ENCODE measurements at regions not wholly inside any gene's neighbourhood (a gene's known extent, or its start where the extent isn't known, plus 50 kb on each side); places are given as distances from the start of the nearest gene placed in this dataset.
"Not testable (repeated sequence)": the region's sequence is repeated elsewhere in the genome, so short reads cannot be mapped to it uniquely, and the experiment has no call there.

DNA sequence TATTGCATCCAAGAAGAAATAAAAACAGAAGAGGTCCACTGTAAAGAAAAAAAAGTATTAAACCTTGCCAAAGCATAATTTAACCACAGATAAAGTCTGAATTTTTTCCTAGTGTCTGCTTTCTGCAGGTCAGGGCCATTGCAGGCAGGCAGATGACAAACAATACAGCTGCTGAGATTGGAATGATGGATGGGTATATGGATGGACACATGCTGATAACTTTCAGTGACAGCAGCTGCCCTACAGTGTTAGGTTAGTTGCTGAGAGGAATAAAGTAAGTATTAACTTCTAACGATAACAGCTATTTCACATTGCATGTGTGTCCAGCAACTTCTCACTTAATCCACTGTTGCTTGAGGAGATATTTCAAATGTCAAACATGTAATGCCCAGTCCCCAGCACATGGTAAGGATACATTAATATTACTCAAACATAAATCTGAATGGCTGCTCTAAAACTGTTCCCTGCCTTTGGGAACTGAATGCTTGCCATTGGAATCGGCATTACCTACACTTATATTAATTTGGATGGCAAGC is 515.3 kb downstream of the RMST start:
- no peak for DNase-seq (ENCODE audit: low read depth in 1 of 2, low spot score in 1 of 2)

DNA sequence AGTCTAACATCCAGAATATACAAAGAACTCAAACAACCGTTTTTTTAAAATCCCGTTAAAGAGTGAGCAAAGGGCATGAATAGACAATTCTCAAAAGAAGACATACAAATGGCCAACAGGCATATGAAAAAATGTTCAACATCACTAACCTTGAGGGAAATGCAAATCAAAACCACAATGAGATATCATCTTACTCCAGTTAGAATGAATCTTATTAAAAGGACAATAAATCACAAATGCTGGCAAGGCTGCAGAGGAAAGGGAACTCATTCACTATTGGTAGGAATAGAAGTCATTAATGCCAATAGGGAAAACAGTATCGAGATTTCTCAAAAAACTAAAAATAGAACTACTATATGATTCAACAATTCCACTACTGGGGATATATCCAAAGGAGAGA is 520.1 kb downstream of the RMST start:
- no peak for DNase-seq (ENCODE audit: low read depth in 1 of 2, low spot score in 1 of 2)

DNA sequence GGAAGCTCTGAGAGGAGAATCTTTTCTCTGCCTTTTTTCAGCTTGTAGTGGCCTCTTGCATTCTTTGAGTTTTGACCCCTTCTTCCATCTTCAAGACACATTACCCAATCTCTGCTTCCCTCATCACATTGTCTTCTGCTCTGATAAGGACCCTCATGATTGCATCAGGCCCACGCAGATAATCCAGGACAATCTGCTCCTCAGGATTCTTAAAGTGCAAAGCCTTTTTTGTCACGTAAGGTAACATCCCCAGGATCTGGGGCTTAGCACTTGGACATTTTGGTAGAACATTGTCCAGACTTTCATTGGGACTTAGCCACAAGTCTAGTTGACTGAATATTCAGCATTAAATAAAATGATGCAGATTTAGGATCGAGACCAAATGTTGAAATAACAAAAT is 521.2 kb downstream of the RMST start:
- no peak for DNase-seq (ENCODE audit: low read depth in 1 of 2, low spot score in 1 of 2)

DNA sequence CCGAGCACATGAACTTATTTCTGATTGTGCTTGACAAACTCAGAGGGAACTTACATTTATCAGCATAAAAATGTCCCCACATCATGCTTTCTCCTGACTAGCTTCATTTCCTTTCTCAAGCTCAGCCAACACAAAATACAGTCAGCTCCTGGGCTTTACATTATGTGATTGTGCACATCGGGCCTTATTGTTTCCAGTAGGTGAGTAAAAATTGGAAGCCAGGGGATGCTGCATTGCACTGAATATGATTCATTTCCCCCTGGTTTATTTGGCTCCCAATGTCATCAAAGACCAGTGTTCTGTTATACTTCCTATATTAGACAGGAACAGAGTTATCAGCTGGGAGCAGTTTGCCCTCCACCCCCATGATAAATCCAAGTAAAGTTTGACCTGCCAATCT is 521.8 kb downstream of the RMST start:
- DNase-seq (ENCODE audit: low read depth in 1 of 2, low spot score in 1 of 2), result no peak

DNA sequence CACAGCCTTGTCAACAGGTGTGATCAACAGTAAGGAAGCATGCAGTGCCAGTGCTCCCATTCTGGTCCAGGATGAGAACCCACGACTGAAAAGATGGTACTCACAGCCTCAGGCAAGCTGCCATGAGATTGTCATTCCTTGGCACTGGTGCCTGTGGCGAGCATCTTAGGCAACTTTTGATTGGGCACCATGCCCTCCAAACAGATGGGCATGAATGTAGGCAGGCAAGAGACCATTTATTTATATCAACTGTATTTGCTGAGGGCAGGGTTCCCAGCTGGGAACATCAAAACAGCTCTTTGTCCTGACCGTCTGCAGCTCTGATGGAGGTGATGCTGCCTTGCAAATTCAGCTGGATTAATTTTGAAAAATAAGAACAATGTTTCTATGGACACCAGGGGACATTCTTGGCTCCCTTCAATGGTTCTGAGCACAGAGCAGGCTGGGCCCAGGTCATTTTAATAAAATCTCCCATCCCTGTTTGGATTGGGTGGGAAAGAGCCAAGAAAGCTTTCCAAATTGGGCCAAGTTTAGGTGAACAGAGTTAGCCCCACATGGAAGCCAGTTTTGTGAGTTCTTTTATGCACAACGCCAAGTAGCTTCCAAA is 522.5 kb downstream of the RMST start:
- no peak for DNase-seq (ENCODE audit: low read depth in 1 of 2, low spot score in 1 of 2)

DNA sequence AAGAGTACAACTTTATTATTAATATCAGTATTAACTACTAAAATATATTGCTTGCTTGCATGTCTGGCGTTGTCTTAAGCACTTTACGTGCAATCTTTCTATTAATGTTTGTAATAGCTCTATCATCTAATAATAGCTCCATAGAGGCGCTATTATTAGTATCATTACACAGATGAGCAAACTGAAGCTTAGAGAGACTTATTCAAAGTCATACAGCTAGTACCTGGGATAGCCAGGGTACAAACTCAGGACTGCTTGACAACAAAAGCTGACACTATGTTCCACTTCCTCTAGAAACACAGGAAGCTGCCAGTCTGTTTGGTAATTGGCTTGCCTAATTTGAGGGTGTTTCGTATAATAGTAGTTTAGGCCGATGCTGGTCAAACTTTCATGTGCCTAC is 523.2 kb downstream of the RMST start:
- DNase-seq (ENCODE audit: low read depth in 1 of 2, low spot score in 1 of 2), result no peak

DNA sequence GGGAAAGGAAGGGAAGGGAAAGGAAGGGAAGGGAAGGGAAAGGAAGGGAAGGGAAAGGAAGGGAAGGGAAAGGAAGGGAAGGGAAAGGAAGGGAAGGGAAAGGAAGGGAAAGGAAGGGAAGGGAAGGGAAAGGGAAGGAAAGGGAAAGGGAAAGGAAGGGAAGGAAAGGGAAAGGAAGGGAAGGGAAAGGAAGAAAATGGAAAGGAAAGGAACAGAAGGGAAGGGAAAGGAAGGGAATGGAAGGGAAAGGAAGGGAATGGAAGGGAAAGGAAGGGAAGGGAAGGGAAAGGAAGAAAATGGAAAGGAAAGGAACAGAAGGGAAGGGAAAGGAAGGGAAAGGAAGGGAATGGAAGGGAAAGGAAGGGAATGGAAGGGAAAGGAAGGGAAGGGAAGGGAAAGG is 526.0 kb downstream of the RMST start:
- not testable (repeated sequence) for DNase-seq (ENCODE audit: low read depth in 1 of 2, low spot score in 1 of 2)

DNA sequence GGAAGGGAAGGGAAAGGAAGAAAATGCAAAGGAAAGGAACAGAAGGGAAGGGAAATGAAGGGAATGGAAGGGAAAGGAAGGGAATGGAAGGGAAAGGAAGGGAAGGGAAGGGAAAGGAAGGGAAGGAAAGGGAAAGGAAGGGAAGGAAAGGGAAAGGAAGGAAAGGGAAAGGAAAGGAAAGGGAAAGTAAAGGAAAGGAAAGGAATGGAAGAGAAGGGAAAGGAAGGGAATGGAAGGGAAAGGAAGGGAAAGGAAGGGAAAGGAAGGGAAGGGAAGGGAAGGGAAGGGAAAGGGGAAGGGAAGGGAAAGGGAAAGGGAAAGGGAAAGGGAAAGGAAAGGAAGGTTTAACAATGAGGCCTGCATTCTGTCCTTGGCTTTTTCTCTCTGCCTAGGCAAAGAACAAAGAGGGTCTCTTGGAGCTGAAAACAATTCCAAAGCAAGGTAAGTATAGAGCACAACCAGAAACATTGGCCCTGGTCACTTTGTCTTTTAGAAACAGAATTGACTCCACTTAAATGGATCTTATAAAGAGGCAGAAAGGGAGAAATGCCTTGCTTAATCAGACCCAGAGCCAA is 525.9 kb upstream of the TMPO start:
- no peak for DNase-seq (ENCODE audit: low read depth in 1 of 2, low spot score in 1 of 2)

DNA sequence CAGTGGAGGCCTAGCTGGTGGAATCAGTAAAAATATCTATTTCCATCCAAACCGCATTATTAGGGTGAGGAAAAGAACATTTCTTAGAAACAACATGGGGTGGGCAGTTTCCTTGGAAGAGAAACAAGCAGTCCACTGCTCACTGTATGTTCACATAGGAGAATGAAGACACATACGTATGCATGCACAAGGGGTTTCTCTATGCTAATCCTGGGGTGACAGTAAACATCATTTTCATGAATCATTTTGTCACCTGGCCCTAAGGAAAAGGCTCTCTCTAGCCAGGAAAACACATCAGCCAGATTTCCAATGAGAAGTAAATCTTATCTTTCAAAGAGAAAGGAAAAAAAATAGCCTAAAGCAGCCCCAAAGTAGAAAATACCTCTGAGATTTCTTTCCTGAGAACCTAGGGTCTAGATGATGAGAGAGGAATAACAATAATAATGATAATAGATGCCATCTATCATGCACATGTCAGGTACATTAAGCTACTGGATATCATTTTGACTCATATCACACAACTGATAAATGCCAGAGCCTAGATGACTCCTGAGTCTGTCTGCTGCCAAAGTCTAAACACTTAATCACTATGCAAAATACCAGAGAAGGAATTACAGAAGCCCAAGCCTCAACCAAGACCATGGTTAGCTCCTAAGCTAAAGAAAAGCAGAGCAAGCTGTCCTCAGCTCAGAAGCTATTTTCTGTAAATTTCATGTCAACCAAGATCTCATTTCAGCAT is 520.5 kb upstream of the TMPO start:
- no peak for DNase-seq (ENCODE audit: low read depth in 1 of 2, low spot score in 1 of 2)

DNA sequence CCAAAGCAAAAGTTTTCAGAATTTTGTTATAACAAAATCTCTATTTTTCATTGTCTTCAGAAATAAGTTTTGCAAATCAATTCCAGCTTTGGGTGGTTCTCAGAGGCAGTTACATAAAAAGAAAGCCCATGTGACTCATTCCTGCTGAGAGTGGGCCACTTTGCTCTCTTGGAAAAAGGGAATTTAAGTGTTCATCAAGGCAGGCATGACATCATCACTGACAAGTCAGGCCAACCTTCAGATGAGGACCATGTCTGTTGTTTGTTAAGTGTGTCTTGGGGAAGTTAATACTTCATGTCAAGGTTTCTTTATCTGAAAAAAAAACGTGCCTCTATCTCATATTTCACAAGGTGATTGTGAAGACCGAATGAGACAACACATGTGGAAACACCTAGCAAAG is 519.8 kb upstream of the TMPO start:
- DNase-seq (ENCODE audit: low read depth in 1 of 2, low spot score in 1 of 2), result no peak

DNA sequence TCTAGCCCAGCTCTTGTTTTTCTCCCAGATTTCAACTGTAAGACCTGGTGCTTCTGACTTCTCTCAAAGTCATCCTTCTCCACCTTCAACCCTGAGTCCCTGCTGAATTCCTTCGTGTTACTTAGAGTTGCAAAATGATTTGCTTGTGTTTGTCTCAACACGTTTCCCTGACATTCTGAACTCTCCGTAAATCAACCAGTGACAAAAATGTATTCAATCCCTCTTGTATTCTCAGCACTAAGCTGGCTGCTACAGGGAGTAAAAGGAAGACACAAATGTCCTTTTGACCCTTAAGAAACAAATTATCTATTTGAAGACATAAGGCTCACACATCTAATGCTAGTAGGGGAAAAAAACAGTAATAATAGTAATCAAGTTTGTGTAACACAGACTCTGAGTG is 514.0 kb upstream of the TMPO start:
- no peak for DNase-seq (ENCODE audit: low read depth in 1 of 2, low spot score in 1 of 2)

DNA sequence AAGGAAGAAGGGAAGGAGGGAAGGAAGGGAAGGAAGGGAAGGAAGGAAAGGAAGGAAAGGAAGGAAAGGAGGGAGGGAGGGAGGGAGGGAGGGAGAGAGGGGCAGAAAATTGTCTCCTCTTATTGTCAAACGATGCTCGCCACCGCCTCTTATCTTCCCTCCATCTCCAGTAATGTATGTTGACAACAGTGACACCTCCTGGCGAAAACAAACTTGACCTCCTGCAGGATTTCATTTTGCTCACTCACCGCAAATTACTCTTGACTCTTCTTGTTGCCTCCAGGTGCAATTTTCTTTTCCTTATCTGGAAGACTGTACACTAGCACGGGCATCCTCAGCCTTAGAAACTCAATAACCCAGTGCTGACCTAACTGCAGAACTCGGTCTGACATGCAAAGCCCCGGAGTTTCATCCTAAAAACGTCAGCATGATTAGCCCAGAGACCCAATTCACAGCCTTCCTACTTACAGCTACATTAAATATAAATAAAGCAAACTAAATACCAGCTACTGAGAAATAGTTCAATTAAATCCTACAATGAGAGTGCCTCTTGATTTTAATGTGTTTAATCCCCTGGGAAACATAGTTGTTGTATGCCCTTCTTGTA is 512.4 kb upstream of the TMPO start:
- no peak for DNase-seq (ENCODE audit: low read depth in 1 of 2, low spot score in 1 of 2)

DNA sequence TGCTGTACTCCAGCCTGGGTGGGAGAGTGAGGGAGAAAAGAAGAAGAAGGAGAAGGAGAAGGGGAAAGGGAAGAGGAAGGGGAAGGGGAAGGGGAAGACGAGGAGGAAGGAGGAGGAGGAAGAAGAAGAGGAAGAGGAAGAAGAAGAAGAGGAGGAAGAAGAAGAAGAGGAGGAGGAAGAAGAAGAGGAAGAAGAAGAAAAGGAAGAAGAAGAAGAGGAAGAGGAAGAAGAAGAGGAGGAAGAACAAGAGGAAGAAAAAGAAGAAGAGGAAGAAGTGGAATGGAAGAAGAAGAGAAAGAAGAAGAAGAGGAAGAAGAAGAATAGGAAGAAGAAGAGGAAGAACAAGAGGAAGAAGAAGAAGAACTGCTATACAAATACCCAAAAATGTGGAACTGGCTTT is 507.4 kb upstream of the TMPO start:
- no peak for DNase-seq (ENCODE audit: low read depth in 1 of 2, low spot score in 1 of 2)

DNA sequence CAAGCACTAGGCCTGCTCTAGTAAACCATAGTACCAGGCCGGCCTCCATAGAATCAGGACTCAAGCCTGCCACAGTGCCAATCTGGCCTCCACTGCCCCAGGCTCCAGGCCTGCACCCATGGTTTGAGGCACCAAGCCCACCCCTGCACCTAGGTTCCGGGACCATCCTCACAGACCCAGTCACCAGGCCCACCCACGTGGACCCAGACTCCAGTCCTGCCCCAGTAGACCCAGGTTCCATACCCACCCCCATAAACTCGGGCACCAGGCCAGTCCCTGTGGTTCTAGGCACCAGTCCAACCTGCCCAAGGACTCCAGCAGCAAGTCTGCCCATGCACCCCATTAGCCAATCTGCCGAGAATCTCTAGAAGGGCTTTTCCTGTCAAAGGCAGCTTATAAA is 501.8 kb upstream of the TMPO start:
- no peak for DNase-seq (ENCODE audit: low read depth in 1 of 2, low spot score in 1 of 2)

DNA sequence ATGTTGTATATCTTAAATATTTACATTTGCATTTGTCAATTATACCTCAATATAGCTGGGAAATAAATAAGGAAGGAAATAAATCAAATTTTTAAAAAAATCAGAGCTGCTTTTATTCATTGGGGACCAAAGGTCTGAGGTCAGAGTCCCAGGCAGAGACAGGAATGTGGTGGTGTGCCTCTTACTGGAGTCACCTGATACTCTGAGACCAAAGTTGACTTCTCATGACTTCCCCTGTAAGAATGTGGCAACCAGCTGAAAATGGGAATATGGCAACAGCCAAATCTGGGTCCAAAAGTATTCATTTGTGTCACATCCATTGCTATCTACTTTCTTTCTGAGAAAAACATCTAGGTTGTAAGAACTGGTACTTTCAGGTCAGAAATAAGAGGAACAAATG is 496.6 kb upstream of the TMPO start:
- no peak for DNase-seq (ENCODE audit: low read depth in 1 of 2, low spot score in 1 of 2)

DNA sequence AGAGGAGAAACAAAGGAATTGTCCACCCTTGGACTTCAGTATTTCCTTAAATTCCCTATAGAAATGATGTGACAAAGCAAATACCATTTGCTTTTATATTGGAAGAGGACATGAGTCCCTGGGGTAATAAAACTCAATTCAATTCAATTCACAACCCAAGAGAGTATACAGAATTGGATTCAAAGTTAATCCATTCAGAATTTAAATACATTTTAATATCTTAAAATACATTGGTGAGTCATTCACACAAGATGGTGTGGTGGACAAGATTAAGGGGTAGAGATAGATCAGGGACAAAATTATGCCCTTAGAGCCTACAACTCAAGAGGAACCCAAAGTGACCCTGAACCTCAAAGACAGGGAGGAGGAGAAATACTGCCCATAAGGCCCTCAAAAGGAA is 495.0 kb upstream of the TMPO start:
- no peak for DNase-seq (ENCODE audit: low read depth in 1 of 2, low spot score in 1 of 2)

DNA sequence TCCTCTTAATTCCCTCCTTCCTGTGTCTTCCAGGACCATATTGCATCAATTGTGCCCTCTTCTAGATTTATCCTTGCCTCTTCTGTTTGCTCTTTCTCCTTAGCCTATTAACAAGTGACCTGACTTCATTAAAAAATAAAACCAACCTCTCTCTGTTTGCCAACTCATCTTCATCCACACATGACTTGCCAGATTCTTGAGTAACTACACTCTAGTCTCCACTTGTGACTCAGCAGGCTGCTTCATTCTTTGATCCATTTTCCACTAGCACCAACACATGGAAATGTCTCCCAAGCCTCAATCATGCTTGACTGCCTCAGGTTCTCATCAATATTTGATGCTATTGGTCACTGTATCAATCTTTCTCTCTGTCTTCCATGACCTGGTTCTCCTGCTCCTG is 492.4 kb upstream of the TMPO start:
- DNase-seq (ENCODE audit: low read depth in 1 of 2, low spot score in 1 of 2), result no peak

DNA sequence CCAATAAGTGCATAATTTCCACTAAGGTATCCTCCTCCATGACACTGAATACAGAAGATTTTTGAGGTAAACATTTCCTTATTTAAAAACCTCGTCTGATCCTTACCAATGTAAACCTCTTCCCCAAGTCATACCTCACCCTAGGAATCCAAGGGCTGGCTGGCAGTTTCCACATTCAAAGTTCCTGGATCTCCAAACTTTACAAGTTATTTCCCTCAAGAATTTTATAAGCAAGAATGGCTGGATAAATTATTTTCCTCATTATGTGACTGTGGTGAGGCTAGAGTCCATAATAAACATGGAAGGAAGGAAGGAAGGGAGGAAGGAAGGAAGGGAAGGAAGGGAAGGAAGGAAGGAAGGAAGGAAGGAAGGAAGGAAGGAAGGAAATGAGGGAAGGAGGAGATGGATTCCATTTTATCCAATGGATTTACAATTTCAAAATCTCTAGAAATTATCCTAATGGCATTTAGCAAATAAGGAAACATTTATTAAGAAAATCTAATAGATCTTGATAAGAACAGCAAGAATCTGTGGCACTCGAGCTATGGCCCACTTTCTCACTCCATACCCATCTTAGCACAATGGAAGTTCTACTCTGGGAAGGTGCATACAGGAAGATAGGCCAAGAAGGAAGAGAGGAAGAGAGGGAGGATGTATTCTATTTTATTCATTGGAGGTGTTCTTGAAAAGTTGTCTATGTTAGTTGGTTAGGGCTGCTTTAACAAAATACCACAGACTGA is 477.8 kb upstream of the TMPO start:
- no peak for DNase-seq (ENCODE audit: low read depth in 1 of 2, low spot score in 1 of 2)

DNA sequence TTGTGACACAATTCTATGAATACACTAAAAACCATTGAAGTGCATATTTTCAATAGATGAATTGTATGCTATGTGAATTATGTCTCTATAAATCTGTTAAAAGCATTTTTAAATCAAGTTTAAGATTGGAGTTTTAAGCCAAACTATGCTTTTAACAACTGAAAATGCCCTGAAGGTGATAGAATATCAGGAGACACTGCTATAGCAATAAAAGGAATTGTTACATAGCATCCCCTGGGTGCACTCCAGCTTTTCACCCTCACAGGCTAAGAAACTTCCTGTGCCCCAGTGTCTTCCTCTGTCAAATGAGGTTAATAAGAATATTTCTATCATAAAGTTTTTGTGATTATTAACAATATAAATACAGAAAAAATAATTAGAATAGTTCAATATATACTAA is 472.7 kb upstream of the TMPO start:
- DNase-seq (ENCODE audit: low read depth in 1 of 2, low spot score in 1 of 2), result no peak

DNA sequence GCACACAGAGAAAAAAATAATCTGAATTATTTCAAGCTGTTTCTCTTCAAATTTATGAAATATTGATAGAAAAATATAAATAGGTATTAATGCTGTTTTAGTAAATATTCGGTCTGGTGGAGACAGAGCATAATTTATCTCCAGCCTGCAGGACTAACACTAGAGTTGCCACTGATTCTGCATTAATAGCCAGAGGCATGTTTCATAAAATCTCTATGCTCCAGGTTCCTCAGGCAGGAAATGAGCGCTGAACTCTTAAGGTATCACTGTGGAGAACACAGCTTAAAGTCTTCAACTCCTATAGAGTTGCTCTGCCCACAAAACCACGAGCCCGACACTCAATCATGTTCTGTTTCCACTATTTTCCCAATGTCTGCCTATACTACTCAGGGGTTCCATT is 470.0 kb upstream of the TMPO start:
- no peak for DNase-seq (ENCODE audit: low read depth in 1 of 2, low spot score in 1 of 2)

DNA sequence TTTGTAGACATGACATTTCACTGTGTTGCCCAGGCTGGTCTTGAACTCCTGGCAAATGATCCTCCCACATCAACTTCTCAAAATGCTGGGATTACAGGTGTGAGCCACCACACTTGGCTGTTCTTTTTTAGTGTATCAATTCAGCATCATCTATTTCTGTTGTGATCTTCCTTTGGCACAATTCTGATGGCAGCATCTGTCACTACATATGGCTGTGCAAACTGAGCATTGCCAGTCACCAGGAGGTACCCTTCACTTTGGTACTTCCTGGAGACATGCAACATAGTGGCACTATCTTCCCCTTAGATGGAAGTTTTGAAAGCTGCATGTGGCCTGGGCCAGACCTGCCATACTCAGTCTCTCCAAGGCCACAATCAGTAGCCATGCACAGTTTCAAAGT is 467.1 kb upstream of the TMPO start:
- DNase-seq (ENCODE audit: low read depth in 1 of 2, low spot score in 1 of 2), result no peak

DNA sequence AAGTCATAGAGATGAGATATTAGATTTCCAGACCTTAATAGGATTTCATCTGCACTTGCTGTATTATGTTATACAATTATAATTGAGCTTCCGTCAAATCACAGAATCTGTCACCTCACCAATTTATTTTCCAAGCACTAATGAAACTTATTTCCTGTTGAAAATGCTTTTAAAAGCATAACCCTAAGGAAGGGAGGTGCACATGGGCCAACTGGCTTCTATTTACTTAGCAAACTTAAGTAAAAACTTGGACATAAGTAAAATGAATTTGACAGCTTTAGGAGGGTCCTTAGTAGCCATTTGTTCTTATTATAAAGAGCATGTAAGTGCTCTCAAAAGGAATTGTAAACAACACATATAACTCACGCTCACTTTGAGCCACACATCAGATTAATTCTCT is 462.2 kb upstream of the TMPO start:
- no peak for DNase-seq (ENCODE audit: low read depth in 1 of 2, low spot score in 1 of 2)

All from stimulated activated CD4-positive, alpha-beta T cell treated with anti-CD3 and anti-CD28 coated beads, Interleukin-15, amount 100 ng/mL, for 1 hour (primary cell).